Activated CD4-positive, alpha-beta T cell treated with anti-CD3 and anti-CD28 coated beads for 1 hour (primary cell): ENCODE measurements at regions not wholly inside any gene's neighbourhood (a gene's known extent, or its start where the extent isn't known, plus 50 kb on each side); places are given as distances from the start of the nearest gene placed in this dataset.
"Not testable (repeated sequence)": the region's sequence is repeated elsewhere in the genome, so short reads cannot be mapped to it uniquely, and the experiment has no call there.

Source experiments
- DNase-seq: peaks from one replicate; pipeline ENCODE4 v3.0.0-alpha.2; 2020

- DNase-seq: no peak
These were observed 137.1 kb downstream of the LY86 start for GRCh38 chr6:6725468-6726209.

DNA sequence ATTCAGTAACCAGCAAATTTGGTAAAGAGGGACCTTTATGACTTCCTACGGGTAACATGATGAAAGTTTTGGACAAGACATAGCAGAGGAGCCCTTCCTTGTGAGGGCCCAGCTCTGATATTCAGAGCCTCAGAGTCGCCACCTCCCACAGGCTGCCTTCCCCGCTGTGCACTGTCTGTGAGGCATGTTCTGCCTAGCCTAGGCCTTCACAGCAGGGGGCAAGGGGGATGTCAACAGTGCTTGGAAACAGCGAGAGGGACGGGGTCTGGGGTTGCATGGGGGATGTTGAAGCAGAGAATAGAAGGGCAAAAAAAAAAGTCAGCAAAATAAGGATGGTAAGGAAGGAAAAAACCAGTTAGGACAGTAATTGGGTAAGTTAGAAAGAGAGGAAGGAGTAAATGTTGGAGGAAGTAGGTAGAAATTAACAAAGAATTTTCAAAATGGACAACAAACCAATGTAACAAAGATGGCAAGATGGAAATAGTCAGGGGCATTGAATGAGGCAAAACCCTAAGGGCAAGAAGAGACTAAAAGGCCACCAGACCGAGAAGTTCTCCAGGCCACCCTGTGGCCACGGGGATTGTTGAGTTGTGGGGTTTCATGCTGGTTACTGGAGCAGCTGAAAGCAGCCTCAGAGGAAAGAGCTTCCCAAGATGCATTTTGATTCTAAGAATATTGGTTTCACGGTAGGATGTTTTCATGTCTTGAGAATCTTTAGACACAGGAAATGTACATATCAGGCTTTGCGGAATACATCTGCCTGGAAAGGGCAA, 139.8 kb downstream of the LY86 start:
- DNase-seq: no peak

DNA sequence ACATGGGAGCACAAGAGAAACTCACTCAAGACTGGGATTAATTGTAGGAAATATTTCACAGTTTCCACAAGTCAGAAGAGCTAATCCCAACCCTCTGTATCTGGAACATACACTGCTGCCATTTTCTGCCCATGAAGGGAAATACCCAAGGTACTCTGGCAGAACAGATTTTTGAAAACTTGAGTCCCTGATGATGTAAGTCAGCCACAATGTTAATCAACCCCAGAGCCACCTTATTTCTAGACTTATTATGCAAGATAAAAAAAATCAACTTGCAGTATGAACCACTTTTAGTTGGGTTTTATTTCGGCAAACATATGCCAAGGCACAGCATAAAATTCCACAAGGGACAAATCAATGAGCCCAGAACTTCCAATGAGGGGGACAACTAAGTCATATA, 141.5 kb downstream of the LY86 start:
- DNase-seq: no peak

- no peak for DNase-seq
These were observed 142.3 kb downstream of the LY86 start for GRCh38 chr6:6730831-6731230.

- DNase-seq: no peak
These were observed 146.3 kb downstream of the LY86 start for GRCh38 chr6:6734479-6735465.

- DNase-seq: no peak
These were observed 148.5 kb downstream of the LY86 start for GRCh38 chr6:6736791-6737654.

GRCh38 chr6:6737671-6738070, 149.2 kb downstream of the LY86 start:
- no peak for DNase-seq

DNA sequence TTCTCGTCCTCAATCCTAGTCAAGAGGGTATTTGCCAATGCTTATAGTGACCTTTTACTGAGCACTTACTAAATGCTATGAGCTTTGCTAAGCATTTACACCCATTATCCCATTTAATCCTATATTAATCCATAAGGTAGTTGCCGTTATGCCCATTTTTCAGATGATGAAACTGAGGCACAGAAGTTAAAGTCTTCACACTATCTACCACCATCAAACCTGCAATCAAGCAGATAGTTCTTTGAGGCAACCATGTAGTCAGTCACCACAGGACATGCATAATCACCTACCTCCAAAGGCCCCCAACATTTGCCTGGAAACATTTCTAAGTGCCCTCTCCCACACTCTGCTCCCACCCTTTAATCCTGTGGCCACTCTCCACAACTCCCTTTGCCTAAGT, 149.6 kb downstream of the LY86 start:
- no peak for DNase-seq

DNA sequence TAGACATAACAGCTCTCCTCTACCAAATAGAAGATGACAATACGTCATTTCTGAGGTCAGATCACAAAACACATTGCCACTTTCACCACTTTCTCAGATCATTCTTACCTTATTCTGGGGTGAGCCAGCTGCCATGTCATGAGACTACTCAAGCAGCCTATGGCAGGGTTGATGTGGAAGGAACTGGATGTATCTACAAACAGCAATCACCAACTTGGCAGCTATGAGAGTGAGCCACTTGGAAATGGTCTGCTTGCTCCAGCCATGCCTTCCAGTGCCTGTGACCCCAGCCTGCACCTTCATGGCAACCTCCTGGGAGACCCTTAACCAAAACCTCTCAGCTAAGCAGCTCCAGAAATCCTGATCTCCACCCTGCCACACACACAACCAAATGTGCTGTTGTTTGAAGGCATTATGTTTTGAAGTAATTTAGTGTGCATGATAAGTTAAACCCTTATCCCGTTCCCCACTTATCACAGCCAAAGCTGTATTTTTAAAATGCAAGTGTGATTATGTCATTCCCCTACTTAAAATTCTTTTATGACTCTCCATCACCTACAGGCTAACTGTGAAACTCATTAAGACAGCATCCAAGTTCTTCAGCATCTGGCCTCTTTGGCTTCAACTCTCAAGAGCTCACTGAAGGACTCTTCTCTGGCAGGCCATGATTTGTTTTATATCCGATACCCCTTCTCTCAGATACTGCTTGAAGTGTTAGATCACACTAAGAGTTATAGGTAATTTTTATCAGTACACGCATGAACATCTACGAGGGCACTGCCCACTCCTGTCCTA, 150.6 kb downstream of the LY86 start:
- no peak for DNase-seq

DNA sequence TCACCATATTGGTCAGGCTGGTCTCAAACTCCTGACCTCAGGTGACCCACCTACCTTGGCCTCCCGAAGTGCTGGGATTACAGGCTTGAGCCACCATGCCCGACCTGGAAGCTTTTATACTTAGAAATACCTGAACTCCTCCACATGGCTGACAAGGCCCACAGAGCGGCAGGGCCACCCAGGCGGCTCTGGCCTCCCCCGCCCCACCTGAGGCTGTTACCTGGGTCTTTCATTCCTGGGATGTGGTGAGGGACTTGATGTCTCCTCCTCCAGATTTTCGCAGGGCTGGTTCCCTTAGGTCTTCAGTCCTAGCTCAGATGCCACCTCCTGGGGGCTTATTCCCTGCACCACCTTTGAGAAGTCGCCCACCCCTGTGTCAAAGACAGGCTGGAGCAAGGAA, 152.1 kb downstream of the LY86 start:
- DNase-seq: no peak

GRCh38 chr6:6741264-6741663, 152.7 kb downstream of the LY86 start:
- no peak for DNase-seq

GRCh38 chr6:6742535-6742934, 154.0 kb downstream of the LY86 start:
- no peak for DNase-seq

DNA sequence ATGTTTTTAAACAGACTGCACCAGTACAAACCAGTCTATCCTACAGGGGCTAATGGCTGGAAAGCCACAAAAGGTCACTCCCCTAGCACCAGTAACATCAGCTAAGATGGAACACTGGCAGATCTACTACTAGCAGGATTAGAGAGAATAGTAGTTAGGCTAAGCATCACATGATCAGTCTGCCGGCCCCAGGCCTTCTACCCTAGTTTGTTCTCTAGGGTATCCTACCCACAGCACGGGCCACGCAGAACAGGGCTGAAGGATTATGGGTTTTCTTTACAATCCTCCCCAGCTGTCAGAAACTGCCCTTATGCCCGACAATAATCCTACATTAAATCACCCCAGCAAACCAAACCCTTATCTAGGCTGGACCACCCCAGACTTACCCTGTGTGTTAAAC, 156.0 kb downstream of the LY86 start:
- DNase-seq: no peak

DNA sequence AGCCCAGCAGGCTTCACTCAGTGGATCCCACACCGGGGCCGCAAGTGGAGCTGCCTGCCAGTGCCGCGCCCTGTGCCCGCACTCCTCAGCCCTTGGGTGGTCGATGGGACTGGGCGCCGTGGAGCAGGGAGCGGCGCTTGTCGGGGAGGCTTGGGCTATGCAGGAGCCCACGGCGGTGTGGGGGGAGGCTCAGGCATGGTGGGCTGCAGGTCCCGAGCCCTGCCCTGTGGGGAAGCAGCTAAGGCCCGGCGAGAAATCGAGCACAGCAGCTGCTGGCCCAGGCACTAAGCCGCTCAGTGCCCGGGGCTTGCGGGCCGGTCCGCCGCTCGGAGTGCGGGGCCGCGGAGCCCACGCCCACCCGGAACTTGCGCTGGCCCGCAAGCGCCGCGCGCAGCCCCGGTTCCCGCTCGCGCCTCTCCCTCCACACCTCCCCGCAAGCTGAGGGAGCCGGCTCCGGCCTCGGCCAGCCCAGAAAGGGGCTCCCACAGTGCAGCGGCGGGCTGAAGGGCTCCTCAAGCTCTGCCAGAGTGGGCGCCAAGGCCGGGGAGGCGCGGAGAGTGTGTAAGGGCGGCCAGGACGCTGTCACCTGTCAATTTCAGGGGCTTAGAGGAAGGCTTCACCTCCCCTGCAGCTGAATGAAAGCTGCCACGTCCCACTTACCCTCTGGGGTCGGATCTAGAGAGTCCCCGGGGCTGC, 157.3 kb downstream of the LY86 start:
- not testable (repeated sequence) for DNase-seq

- no peak for DNase-seq
These were observed 157.9 kb downstream of the LY86 start for GRCh38 chr6:6746333-6746969.

DNA sequence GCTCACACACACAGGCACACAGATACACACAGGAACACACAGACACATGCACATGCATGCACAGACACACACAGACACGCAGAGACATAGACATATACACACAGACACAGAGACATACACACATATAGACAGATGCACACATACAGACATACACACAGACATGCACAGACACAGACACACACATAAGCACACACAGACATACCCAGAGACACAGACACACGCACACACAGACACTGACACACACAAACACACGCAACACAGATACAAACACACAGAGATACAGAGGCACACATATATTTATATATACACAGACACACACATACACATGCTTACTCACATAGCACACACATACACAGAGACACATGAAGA, 158.4 kb downstream of the LY86 start:
- DNase-seq: no peak

DNA sequence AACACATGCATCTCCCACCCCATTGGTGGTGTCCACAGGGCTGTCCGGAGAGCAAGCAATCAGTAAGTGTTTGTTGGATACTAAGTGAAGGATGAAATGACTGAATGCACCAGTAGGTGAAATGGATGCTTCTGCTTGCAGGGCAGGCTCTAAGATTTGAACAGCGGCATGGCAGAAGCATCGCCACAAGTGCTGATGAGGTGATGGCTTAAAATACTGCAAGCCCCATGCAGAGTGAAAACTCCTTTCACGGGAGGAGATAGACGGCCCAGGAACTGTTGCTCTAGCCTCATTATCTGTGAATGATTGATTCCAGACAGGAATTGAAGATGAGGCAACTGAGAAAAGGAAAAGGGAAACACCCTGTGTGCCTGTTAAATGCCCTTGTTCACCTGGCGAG, 158.9 kb downstream of the LY86 start:
- no peak for DNase-seq

DNA sequence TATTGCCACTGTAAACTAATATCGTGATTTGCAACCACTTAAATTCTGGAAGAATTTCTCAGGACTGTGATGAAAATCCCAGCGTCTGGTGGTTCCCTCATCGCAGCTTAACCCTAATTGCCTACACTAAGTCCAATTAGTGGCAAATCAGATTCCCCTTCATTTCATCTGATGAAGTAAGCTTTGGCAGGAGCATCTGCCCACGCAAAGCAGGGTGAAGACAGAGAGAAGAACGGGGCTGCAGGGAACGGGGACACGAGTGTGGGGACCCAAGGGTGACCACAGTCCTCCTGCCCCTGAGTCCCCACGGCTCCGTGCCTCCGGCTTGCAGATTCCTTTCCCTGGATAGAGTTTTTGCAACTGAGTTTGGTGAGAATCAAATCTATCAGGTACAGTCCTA, 159.5 kb downstream of the LY86 start:
- no peak for DNase-seq

- no peak for DNase-seq
These were observed 161.4 kb downstream of the LY86 start for GRCh38 chr6:6749702-6750491.
